GM18951 (cell line): ENCODE measurements at regions not wholly inside any gene's neighbourhood (a gene's known extent, or its start where the extent isn't known, plus 50 kb on each side); places are given as distances from the start of the nearest gene placed in this dataset.

Experiments used
- POLR2A ChIP-seq: IDR thresholded peaks from 4 replicates; pipeline ENCODE4 v1.6.1; 2011; ENCODE audit warnings: mild to moderate bottlenecking; ENCODE audit not compliant: insufficient read length, insufficient read depth; ENCODE audit errors: extremely low read depth
- in situ Hi-C: fragments of 300-500 bp; cut with MboI; formaldehyde crosslinking; loops from one replicate; pipeline ENCODE4 v1.12.0; 2022; ENCODE audit warnings: low sequenced_read_pairs, mixed read lengths, inconsistent platforms; ENCODE audit not compliant: unreplicated experiment

- TF ChIP-seq POLR2A = no peak
- in situ Hi-C loops = no loop called here
Measured at GRCh38 chr6:155544677-155545076, 89.0 kb upstream of the NOX3 start.

GRCh38 chr6:155543166-155543847 is 87.7 kb upstream of the NOX3 start:
- no peak for TF ChIP-seq POLR2A
- in situ Hi-C loops = no loop called here

GRCh38 chr6:155542036-155542435 is 86.4 kb upstream of the NOX3 start:
- TF ChIP-seq POLR2A = no peak
- in situ Hi-C loops = no loop called here

GRCh38 chr6:155538708-155539390 is 83.2 kb upstream of the NOX3 start:
- no peak for TF ChIP-seq POLR2A
- in situ Hi-C loops = no loop called here

- in situ Hi-C loops = loop anchor here (5.0 kb wide), 1 partner anchor 207 kb away; no protein-coding TSS in a partner anchor
- TF ChIP-seq POLR2A = no peak
Measured at GRCh38 chr6:155534678-155535077, 79.0 kb upstream of the NOX3 start.

- TF ChIP-seq POLR2A = no peak
- in situ Hi-C loops = loop anchor here (5.0 kb wide), 1 partner anchor 203 kb away; no protein-coding TSS in a partner anchor
Measured at GRCh38 chr6:155530219-155530834, 74.7 kb upstream of the NOX3 start.

GRCh38 chr6:155529814-155530213 is 74.2 kb upstream of the NOX3 start:
- in situ Hi-C loops = loop anchor here (5.0 kb wide), 1 partner anchor 203 kb away; no protein-coding TSS in a partner anchor

GRCh38 chr6:155528982-155529453 is 73.4 kb upstream of the NOX3 start:
- no peak for TF ChIP-seq POLR2A
- in situ Hi-C loops = no loop called here

- in situ Hi-C loops = no loop called here
- TF ChIP-seq POLR2A = no peak
Measured at GRCh38 chr6:155528335-155528734, 72.7 kb upstream of the NOX3 start.

- in situ Hi-C loops = no loop called here
Measured at GRCh38 chr6:155527443-155527842, 71.8 kb upstream of the NOX3 start.

GRCh38 chr6:155523821-155524651 is 68.4 kb upstream of the NOX3 start:
- TF ChIP-seq POLR2A = no peak
- in situ Hi-C loops = loop anchor here (25.0 kb wide), 1 partner anchor 337 kb away; no protein-coding TSS in a partner anchor

More at GRCh38 chr6:155527443-155527842, 71.8 kb upstream of the NOX3 start:
- TF ChIP-seq POLR2A = no peak

- in situ Hi-C loops = loop anchor here (25.0 kb wide), 1 partner anchor 334 kb away; no protein-coding TSS in a partner anchor
Measured at GRCh38 chr6:155521719-155522118, 66.1 kb upstream of the NOX3 start.

GRCh38 chr6:155520078-155520477 is 64.4 kb upstream of the NOX3 start:
- in situ Hi-C loops = loop anchor here (25.0 kb wide), 1 partner anchor 333 kb away; no protein-coding TSS in a partner anchor
- no peak for TF ChIP-seq POLR2A

More at GRCh38 chr6:155521719-155522118, 66.1 kb upstream of the NOX3 start:
- no peak for TF ChIP-seq POLR2A
